H9 (cell line): ENCODE measurements at regions not wholly inside any gene's neighbourhood (a gene's known extent, or its start where the extent isn't known, plus 50 kb on each side); places are given as distances from the start of the nearest gene placed in this dataset.

Experiments used
- DNase-seq: peaks from one replicate; pipeline ENCODE4 v3.0.0-alpha.2; 2017
- H2AFZ ChIP-seq: one replicate; pipeline ENCODE4 v1.6.1; 2013; ENCODE audit warnings: mild to moderate bottlenecking, low read length, control low read depth, moderate library complexity
- H2AK5ac ChIP-seq: 2 replicates; pipeline ENCODE4 v1.6.1; 2013; ENCODE audit warnings: low read length, control low read depth, mixed read lengths; ENCODE audit not compliant: insufficient read length
- H2BK120ac ChIP-seq: one replicate; pipeline ENCODE4 v1.6.1; 2013; ENCODE audit warnings: low read depth, mild to moderate bottlenecking, low read length, control low read depth, inconsistent platforms; ENCODE audit not compliant: poor library complexity, severe bottlenecking
- H2BK12ac ChIP-seq: 2 replicates; pipeline ENCODE4 v1.6.1; 2013; ENCODE audit warnings: low read length, control low read depth, mixed read lengths, low read depth; ENCODE audit not compliant: insufficient read length
- H2BK15ac ChIP-seq: 2 replicates; pipeline ENCODE4 v1.6.1; 2013; ENCODE audit warnings: low read depth, low read length, control low read depth
- H2BK20ac ChIP-seq: one replicate; pipeline ENCODE4 v1.6.1; 2013; ENCODE audit warnings: low read depth, mild to moderate bottlenecking, low read length, control low read depth, inconsistent platforms; ENCODE audit not compliant: poor library complexity, severe bottlenecking
- H2BK5ac ChIP-seq: 2 replicates; pipeline ENCODE4 v1.6.1; 2013; ENCODE audit warnings: low read length, control low read depth, mixed read lengths; ENCODE audit not compliant: insufficient read length
- H3K14ac ChIP-seq: 2 replicates; pipeline ENCODE4 v1.6.1; 2013; ENCODE audit warnings: low read length, control low read depth; ENCODE audit not compliant: insufficient read depth
- H3K18ac ChIP-seq: 2 replicates; pipeline ENCODE4 v1.6.1; 2013; ENCODE audit warnings: low read depth, mild to moderate bottlenecking, mixed read lengths, low read length, control low read depth; ENCODE audit not compliant: insufficient read length
- H3K23ac ChIP-seq: 2 replicates; pipeline ENCODE4 v1.6.1; 2013; ENCODE audit warnings: low read length, control low read depth, mixed read lengths, low read depth; ENCODE audit not compliant: insufficient read length
- H3K23me2 ChIP-seq: 2 replicates; pipeline ENCODE4 v1.6.1; 2013; ENCODE audit warnings: low read depth, mild to moderate bottlenecking, mixed read lengths, low read length, control low read depth; ENCODE audit not compliant: insufficient read length, poor library complexity, severe bottlenecking
- H3K27ac ChIP-seq: 2 replicates; pipeline ENCODE4 v1.5.1; 2013; ENCODE audit warnings: low read length, control low read depth, mixed read lengths, low read depth; ENCODE audit not compliant: insufficient read length
- H3K27me3 ChIP-seq: 2 replicates; pipeline ENCODE4 v1.6.1; 2013; ENCODE audit warnings: low read length, control low read depth, inconsistent platforms; ENCODE audit not compliant: insufficient read depth
- H3K4ac ChIP-seq: 2 replicates; pipeline ENCODE4 v1.6.1; 2013; ENCODE audit warnings: low read depth, mild to moderate bottlenecking, control low read depth, inconsistent platforms, low read length, moderate library complexity
- H3K4me1 ChIP-seq: 2 replicates; pipeline ENCODE4 v1.6.1; 2013; ENCODE audit warnings: low read length, control low read depth, inconsistent platforms; ENCODE audit not compliant: insufficient read depth
- H3K4me2 ChIP-seq: 2 replicates; pipeline ENCODE4 v1.6.1; 2013; ENCODE audit warnings: low read length, control low read depth, mixed read lengths; ENCODE audit not compliant: insufficient read length, insufficient read depth
- H3K56ac ChIP-seq: 2 replicates; pipeline ENCODE4 v1.6.1; 2013; ENCODE audit warnings: low read depth, mild to moderate bottlenecking, mixed read lengths, low read length, control low read depth; ENCODE audit not compliant: insufficient read length
- H3K79me1 ChIP-seq: 2 replicates; pipeline ENCODE4 v1.6.1; 2013; ENCODE audit warnings: low read depth, mild to moderate bottlenecking, moderate library complexity, low read length, control low read depth, inconsistent platforms; ENCODE audit not compliant: insufficient read depth, poor library complexity, severe bottlenecking
- H3K79me2 ChIP-seq: 2 replicates; pipeline ENCODE4 v1.6.1; 2013; ENCODE audit warnings: low read length, control low read depth, inconsistent platforms; ENCODE audit not compliant: insufficient read depth
- H3K9ac ChIP-seq: 2 replicates; pipeline ENCODE4 v1.6.1; 2013; ENCODE audit warnings: low read length, control low read depth, mixed read lengths; ENCODE audit not compliant: insufficient read length; ENCODE audit errors: extremely low read depth
- H3K9me3 ChIP-seq: one replicate; pipeline ENCODE4 v1.6.1; 2013; ENCODE audit warnings: low read depth, low read length, inconsistent platforms; ENCODE audit not compliant: control insufficient read depth
- H3T11ph ChIP-seq: one replicate; pipeline ENCODE4 v1.6.1; 2013; ENCODE audit warnings: mild to moderate bottlenecking, low read length, control low read depth, inconsistent platforms
- H4K20me1 ChIP-seq: one replicate; pipeline ENCODE4 v1.6.1; 2013; ENCODE audit not compliant: control insufficient read depth, insufficient read length, insufficient read depth
- H4K5ac ChIP-seq: 2 replicates; pipeline ENCODE4 v1.6.1; 2013; ENCODE audit warnings: low read depth, mild to moderate bottlenecking, mixed read lengths, low read length, control low read depth; ENCODE audit not compliant: insufficient read length
- H4K8ac ChIP-seq: replicated peaks from 2 replicates; pipeline ENCODE4 v1.6.1; 2013; ENCODE audit warnings: low read length, control low read depth, mixed read lengths, low read depth; ENCODE audit not compliant: insufficient read length
- H4K91ac ChIP-seq: 2 replicates; pipeline ENCODE4 v1.6.1; 2013; ENCODE audit warnings: low read depth, mild to moderate bottlenecking, moderate library complexity, mixed read lengths, low read length, control low read depth; ENCODE audit not compliant: insufficient read length
- H3K27ac Mint-ChIP-seq, 3 experiments: 2 replicates in 2 of 3; 3 replicates in 1 of 3; pipeline ENCODE4 v1.8.0; 2020 to 2021; ENCODE audit warnings: mixed read lengths in 3 of 3, mild to moderate bottlenecking in 1 of 3, moderate library complexity in 1 of 3
- H3K27me3 Mint-ChIP-seq: 2 replicates; pipeline ENCODE4 v1.8.0; 2021; ENCODE audit warnings: low read depth, mild to moderate bottlenecking, moderate library complexity, mixed read lengths
- H3K36me3 Mint-ChIP-seq, 3 experiments: 2 replicates in 2 of 3; 3 replicates in 1 of 3; pipeline ENCODE4 v1.8.0; 2020 to 2021; ENCODE audit warnings: low read depth in 3 of 3, mixed read lengths in 3 of 3; ENCODE audit not compliant: insufficient read depth in 1 of 3
- H3K4me1 Mint-ChIP-seq, 2 experiments: 2 replicates each; pipeline ENCODE4 v1.8.0; 2020; ENCODE audit warnings: mixed read lengths in 2 of 2
- H3K4me3 Mint-ChIP-seq, 2 experiments: 2 replicates in 1 of 2; 3 replicates in 1 of 2; pipeline ENCODE4 v1.8.0; 2020 to 2021; ENCODE audit warnings: mild to moderate bottlenecking in 2 of 2, mixed read lengths in 2 of 2, moderate library complexity in 1 of 2
- H3K9me3 Mint-ChIP-seq, 2 experiments: 2 replicates in 1 of 2; 3 replicates in 1 of 2; pipeline ENCODE4 v1.8.0; 2020; ENCODE audit warnings: mild to moderate bottlenecking in 2 of 2, mixed read lengths in 2 of 2, moderate library complexity in 1 of 2
- CTCF ChIP-seq: fragments of 200-600 bp; sonication (generic); conservative IDR thresholded peaks from 3 replicates; pipeline ENCODE4 v1.8.0; 2021; ENCODE audit warnings: antibody characterized with exemption, mild to moderate bottlenecking
- WGBS: extraction: QIAGEN DNeasy Blood & Tissue Kit; methylation state at CpG from one replicate; pipeline ENCODE4 v1.1.7; 2013; ENCODE audit warnings: missing lambda C conversion rate, low lambda C conversion rate, mixed read lengths; ENCODE audit not compliant: insufficient read length; ENCODE audit errors: extremely low coverage; 5-methylcytosine and 5-hydroxymethylcytosine counted together

GRCh38 chr1:88029142-88029541 lies 654.9 kb upstream of the PKN2 start:
- Histone ChIP-seq H3K27me3 (no peaks in the 10 kb centered on the region), H2BK20ac (no peak overlapping the region), H2AFZ (no peak overlapping the region), H3K56ac (no peak overlapping the region), H2BK5ac (no peak overlapping the region), H3T11ph (no peak overlapping the region), H4K8ac (no peak overlapping the region), H3K4me1 (no peaks in the 10 kb centered on the region), H2BK12ac (no peak overlapping the region), H3K18ac (no peak overlapping the region), H4K91ac (no peak overlapping the region), H4K5ac (no peak overlapping the region), H3K9ac (no peak overlapping the region), H3K23me2 (no peaks in the 10 kb centered on the region), H2BK15ac (no peak overlapping the region), H3K4ac (no peak overlapping the region), H3K27ac (no peak overlapping the region), H2AK5ac (no peak overlapping the region), H3K9me3 (no peaks in the 10 kb centered on the region), H2BK120ac (no peak overlapping the region), H3K4me2 (no peak overlapping the region), H4K20me1 (no peaks in the 10 kb centered on the region), H3K14ac (no peak overlapping the region), H3K23ac (no peak overlapping the region), H3K79me1 (no peaks in the 10 kb centered on the region), H3K79me2 (no peaks in the 10 kb centered on the region)
- no peaks in the 10 kb centered on the region for H3K27me3 Mint-ChIP-seq
- H3K36me3 Mint-ChIP-seq, result peaks cover 0 to 8% (median 0%) of the 10 kb centered on the region in 3 experiments; a peak in 5 of 7 replicates
- H3K9me3 Mint-ChIP-seq, result peaks cover 6% of the 10 kb centered on the region in 2 experiments; a peak in 3 of 5 replicates
- no peak overlapping the region for H3K27ac Mint-ChIP-seq
- peaks cover 7 to 12% of the 10 kb centered on the region in 2 experiments; a peak in 3 of 4 replicates for H3K4me1 Mint-ChIP-seq
- TF ChIP-seq CTCF, result peak; percentile 48
- H3K4me3 Mint-ChIP-seq, result no peak overlapping the region
- no CpG with 5 or more reads among the region's 2 CpGs for WGBS
- no peak for DNase-seq
